Ishikawa (cell line): ENCODE measurements at regions not wholly inside any gene's neighbourhood (a gene's known extent, or its start where the extent isn't known, plus 50 kb on each side); places are given as distances from the start of the nearest gene placed in this dataset.

Experiments
- CREB1 ChIP-seq: IDR thresholded peaks from 2 replicates; pipeline ENCODE4 v1.6.1; 2012; ENCODE audit warnings: low read depth
- EP300 ChIP-seq: IDR thresholded peaks from 2 replicates; pipeline ENCODE4 v1.6.1; 2012; ENCODE audit warnings: borderline replicate concordance
- RAD21 ChIP-seq: IDR thresholded peaks from 2 replicates; pipeline ENCODE4 v1.6.1; 2012; ENCODE audit warnings: low read depth
- REST ChIP-seq: IDR thresholded peaks from 2 replicates; pipeline ENCODE4 v1.6.1; 2012; ENCODE audit warnings: low read depth, mild to moderate bottlenecking
- TCF12 ChIP-seq: IDR thresholded peaks from 2 replicates; pipeline ENCODE4 v1.6.1; 2012; ENCODE audit warnings: low read depth
- YY1 ChIP-seq: IDR thresholded peaks from 2 replicates; pipeline ENCODE4 v1.6.1; 2012; ENCODE audit warnings: low read depth
- ZBTB7A ChIP-seq: IDR thresholded peaks from 2 replicates; pipeline ENCODE4 v1.6.1; 2012; ENCODE audit warnings: low read depth

GRCh38 chr14:61620130-61620946 is 75.0 kb upstream of the HIF1A start:
- TF ChIP-seq RAD21: no peak
- TF ChIP-seq TCF12: no peak
- TF ChIP-seq YY1: no peak
- no peak for TF ChIP-seq REST
- no peak for TF ChIP-seq EP300
- TF ChIP-seq CREB1: no peak
- no peak for TF ChIP-seq ZBTB7A
